RWPE2 (cell line): ENCODE measurements at regions not wholly inside any gene's neighbourhood (a gene's known extent, or its start where the extent isn't known, plus 50 kb on each side); places are given as distances from the start of the nearest gene placed in this dataset.
A peak's percentile ranks its signal among the peaks of the same experiment; 100 is the strongest.

Experiments
- ATAC-seq: fragments of 200-7000 bp; cut with Tn5 transposase; 3 replicates; pipeline ENCODE4 v1.9.1; 2021; ENCODE audit warnings: low read depth
- DNase-seq: peaks from one replicate; pipeline ENCODE4 v3.0.0-alpha.2; 2020; ENCODE audit warnings: low spot score
- H3K27ac ChIP-seq: fragments of 450-650 bp; 2 replicates; pipeline ENCODE4 v1.5.1; 2017; ENCODE audit warnings: mild to moderate bottlenecking; ENCODE audit not compliant: poor library complexity, severe bottlenecking
- H3K27me3 ChIP-seq: fragments of 250-450 bp; sonication (Bioruptor Pico); 2 replicates; pipeline ENCODE4 v1.5.1; 2021; ENCODE audit warnings: mild to moderate bottlenecking, moderate library complexity; ENCODE audit not compliant: insufficient read depth, poor library complexity, severe bottlenecking
- H3K36me3 ChIP-seq: fragments of 250-450 bp; sonication (Bioruptor Pico); 2 replicates; pipeline ENCODE4 v1.5.1; 2020; ENCODE audit warnings: low read depth, mild to moderate bottlenecking, moderate library complexity
- H3K4me1 ChIP-seq: fragments of 250-450 bp; sonication (Bioruptor Pico); 2 replicates; pipeline ENCODE4 v1.5.1; 2021; ENCODE audit warnings: mild to moderate bottlenecking, moderate library complexity; ENCODE audit not compliant: insufficient read depth, poor library complexity, severe bottlenecking
- H3K4me3 ChIP-seq: fragments of 250-450 bp; sonication (Bioruptor Pico); 2 replicates; pipeline ENCODE4 v1.5.1; 2021; ENCODE audit warnings: mild to moderate bottlenecking, moderate library complexity; ENCODE audit not compliant: severe bottlenecking
- H3K9me3 ChIP-seq: fragments of 250-450 bp; sonication (Bioruptor Pico); 2 replicates; pipeline ENCODE4 v1.5.1; 2021; ENCODE audit warnings: mild to moderate bottlenecking, moderate library complexity; ENCODE audit not compliant: severe bottlenecking
- CTCF ChIP-seq: fragments of 450-650 bp; IDR thresholded peaks from one replicate; pipeline ENCODE4 v1.5.1; 2017; ENCODE audit warnings: mild to moderate bottlenecking, moderate library complexity; ENCODE audit not compliant: poor library complexity, severe bottlenecking

- no peaks in the 10 kb centered on the region for H3K9me3 ChIP-seq
- H3K36me3 ChIP-seq, result no peaks in the 10 kb centered on the region
- no peak overlapping the region for H3K4me3 ChIP-seq
- H3K27ac ChIP-seq, result no peak overlapping the region
- no peak for ATAC-seq
- no peak for DNase-seq
- H3K4me1 ChIP-seq, result no peaks in the 10 kb centered on the region
- H3K27me3 ChIP-seq, result no peaks in the 10 kb centered on the region
- no peak for TF ChIP-seq CTCF
These were observed 87.4 kb downstream of the SLC4A3 start for GRCh38 chr2:219714681-219715400.

GRCh38 chr2:219718066-219718465 is 90.6 kb downstream of the SLC4A3 start:
- TF ChIP-seq CTCF, result no peak
- ATAC-seq (no peak), DNase-seq (no peak)
- Histone ChIP-seq H3K36me3 (no peaks in the 10 kb centered on the region), H3K27me3 (no peaks in the 10 kb centered on the region), H3K4me3 (no peak overlapping the region), H3K9me3 (no peaks in the 10 kb centered on the region), H3K27ac (no peak overlapping the region), H3K4me1 (peaks cover 11% of the 10 kb centered on the region)

GRCh38 chr2:219719521-219719920 is 92.1 kb downstream of the SLC4A3 start:
- peaks cover 11% of the 10 kb centered on the region for H3K4me1 ChIP-seq
- DNase-seq (no peak), ATAC-seq (no peak)
- H3K36me3 ChIP-seq, result no peaks in the 10 kb centered on the region
- H3K4me3 ChIP-seq, result no peak overlapping the region
- no peak overlapping the region for H3K27ac ChIP-seq
- no peaks in the 10 kb centered on the region for H3K27me3 ChIP-seq
- no peak for TF ChIP-seq CTCF
- H3K9me3 ChIP-seq, result no peaks in the 10 kb centered on the region

GRCh38 chr2:219720956-219721355 is 93.5 kb downstream of the SLC4A3 start:
- Histone ChIP-seq H3K27me3 (no peaks in the 10 kb centered on the region), H3K27ac (no peak overlapping the region), H3K4me1 (peaks cover 11% of the 10 kb centered on the region), H3K4me3 (no peak overlapping the region), H3K9me3 (no peaks in the 10 kb centered on the region), H3K36me3 (no peaks in the 10 kb centered on the region)
- TF ChIP-seq CTCF, result no peak
- no peak for DNase-seq
- ATAC-seq, result no peak

GRCh38 chr2:219722276-219722879 is 94.9 kb downstream of the SLC4A3 start:
- H3K27ac ChIP-seq, result peak overlapping the region; percentile 3
- peak; percentile 80 for DNase-seq
- peak; percentile 94 for ATAC-seq
- no peaks in the 10 kb centered on the region for H3K27me3 ChIP-seq
- TF ChIP-seq CTCF, result no peak
- H3K4me1 ChIP-seq, result peaks cover 11% of the 10 kb centered on the region
- no peaks in the 10 kb centered on the region for H3K36me3 ChIP-seq
- no peaks in the 10 kb centered on the region for H3K9me3 ChIP-seq
- H3K4me3 ChIP-seq, result no peak overlapping the region
